Left renal cortex interstitium (tissue), 4 donors: ENCODE measurements at regions not wholly inside any gene's neighbourhood (a gene's known extent, or its start where the extent isn't known, plus 50 kb on each side); places are given as distances from the start of the nearest gene placed in this dataset.
A peak's percentile ranks its signal among the peaks of the same experiment; 100 is the strongest.
"Not testable (repeated sequence)": the region's sequence is repeated elsewhere in the genome, so short reads cannot be mapped to it uniquely, and the experiment has no call there.

Experiments
- DNase-seq, 4 donors: peaks; one replicate each; pipeline ENCODE4 v3.0.0-alpha.2; 2013; ENCODE audit warnings: low read depth in 4 of 4, low spot score in 2 of 4, missing footprints in 1 of 4

GRCh38 chr3:8298021-8298954, 203.3 kb upstream of the LMCD1 start:
- DNase-seq, result no peak

GRCh38 chr3:8301977-8302735, 199.5 kb upstream of the LMCD1 start:
- peak in 3 of 4 donors; percentile 19 to 58 (median 41) for DNase-seq

GRCh38 chr3:8303466-8303865, 198.2 kb upstream of the LMCD1 start:
- DNase-seq, result no peak

- no peak for DNase-seq
These were observed 196.3 kb upstream of the LMCD1 start for GRCh38 chr3:8305371-8305770.

GRCh38 chr3:8307545-8308110, 194.0 kb upstream of the LMCD1 start:
- no peak for DNase-seq

GRCh38 chr3:8311321-8311720, 190.3 kb upstream of the LMCD1 start:
- DNase-seq, result no peak

GRCh38 chr3:8312685-8313084, 188.9 kb upstream of the LMCD1 start:
- DNase-seq, result no peak

- DNase-seq, result no peak
These were observed 187.9 kb upstream of the LMCD1 start for GRCh38 chr3:8313560-8314267.

- DNase-seq, result not testable (repeated sequence)
These were observed 186.1 kb upstream of the LMCD1 start for GRCh38 chr3:8315526-8315925.

- DNase-seq, result no peak
These were observed 183.7 kb upstream of the LMCD1 start for GRCh38 chr3:8317661-8318649.

GRCh38 chr3:8319935-8320634, 181.5 kb upstream of the LMCD1 start:
- no peak for DNase-seq

GRCh38 chr3:8320711-8321458, 180.7 kb upstream of the LMCD1 start:
- no peak for DNase-seq

GRCh38 chr3:8324747-8325146, 176.9 kb upstream of the LMCD1 start:
- DNase-seq, result no peak

- DNase-seq, result no peak
These were observed 176.3 kb upstream of the LMCD1 start for GRCh38 chr3:8325306-8325705.

- not testable (repeated sequence) for DNase-seq
These were observed 175.8 kb upstream of the LMCD1 start for GRCh38 chr3:8325833-8326232.

GRCh38 chr3:8327739-8328138, 173.9 kb upstream of the LMCD1 start:
- DNase-seq, result no peak

GRCh38 chr3:8328967-8329366, 172.7 kb upstream of the LMCD1 start:
- DNase-seq, result no peak

- no peak for DNase-seq
These were observed 172.0 kb upstream of the LMCD1 start for GRCh38 chr3:8329598-8329997.
